Tibial artery (tissue), 4 donors: ENCODE measurements at regions not wholly inside any gene's neighbourhood (a gene's known extent, or its start where the extent isn't known, plus 50 kb on each side); places are given as distances from the start of the nearest gene placed in this dataset.

Source experiments
- DNase-seq, 2 donors: peaks; one replicate each; pipeline ENCODE4 v3.0.0-alpha.2; 2019
- H3K27ac ChIP-seq, 2 donors: fragments of 200-600 bp; sonication (generic) in 1 of 2; 1 replicate in 1 of 2; 2 replicates in 1 of 2; pipeline ENCODE4 v1.5.1; 2018 to 2019; ENCODE audit warnings: mild to moderate bottlenecking in 1 of 2
- H3K27me3 ChIP-seq, 2 donors: fragments of 200-600 bp; sonication (generic) in 1 of 2; one replicate each; pipeline versions ENCODE4 v1.5.1 to v1.6.0; 2016 to 2019
- H3K36me3 ChIP-seq, 3 donors: fragments of 200-600 bp; sonication (generic) in 2 of 3; one replicate each; pipeline ENCODE4 v1.5.1; 2016 to 2019; ENCODE audit warnings: mild to moderate bottlenecking in 2 of 3
- H3K4me1 ChIP-seq, 4 donors: fragments of 200-600 bp; sonication (generic) in 2 of 4; 1 replicate in 3 of 4; 2 replicates in 1 of 4; pipeline ENCODE4 v1.5.1; 2016 to 2019
- H3K4me3 ChIP-seq, 2 donors: fragments of 200-600 bp; sonication (generic) in 1 of 2; 1 replicate in 1 of 2; 2 replicates in 1 of 2; pipeline ENCODE4 v1.5.1; 2018 to 2019; ENCODE audit warnings: mild to moderate bottlenecking in 2 of 2
- H3K9me3 ChIP-seq, 3 donors: fragments of 200-600 bp; sonication (generic) in 1 of 3; one replicate each; pipeline ENCODE4 v1.5.1; 2016 to 2019
- intact Hi-C: fragments of 100-400 bp; cut with DNase I; formaldehyde crosslinking; loops from one replicate; pipeline ENCODE4 v1.15.0; 2023; ENCODE audit warnings: low total_unique reads
- TF ChIP-seq, protein P1 (sequence below), 2 experiments: fragments of 200-600 bp in 1 of 2; fragments of 450-650 bp in 1 of 2; IDR thresholded peaks; one replicate each; pipeline ENCODE4 v1.5.1; 2017 to 2019; ENCODE audit warnings: antibody characterized with exemption in 2 of 2, mild to moderate bottlenecking in 1 of 2, moderate library complexity in 1 of 2

DNA sequence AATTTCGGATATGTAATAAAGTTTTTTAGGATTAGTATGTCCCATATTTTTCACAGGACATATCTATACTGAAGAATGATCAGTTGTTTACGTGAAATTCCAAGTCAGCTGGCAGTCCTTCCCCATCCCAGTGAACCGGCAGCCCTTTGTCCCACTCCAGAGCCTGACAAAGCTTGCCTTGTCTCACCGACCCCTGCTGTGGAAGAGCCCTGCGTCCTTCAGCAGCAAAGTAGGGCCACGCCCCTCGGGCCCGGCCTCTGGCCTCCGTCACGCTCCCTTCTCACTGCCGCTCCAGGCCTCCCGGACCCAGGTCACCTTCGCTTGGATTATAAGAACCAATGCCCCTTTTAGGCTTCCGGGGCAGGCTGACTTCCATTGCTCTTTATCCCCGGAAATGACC is 89.8 kb upstream of the TGIF1 start:
- TF ChIP-seq, protein P1, sequence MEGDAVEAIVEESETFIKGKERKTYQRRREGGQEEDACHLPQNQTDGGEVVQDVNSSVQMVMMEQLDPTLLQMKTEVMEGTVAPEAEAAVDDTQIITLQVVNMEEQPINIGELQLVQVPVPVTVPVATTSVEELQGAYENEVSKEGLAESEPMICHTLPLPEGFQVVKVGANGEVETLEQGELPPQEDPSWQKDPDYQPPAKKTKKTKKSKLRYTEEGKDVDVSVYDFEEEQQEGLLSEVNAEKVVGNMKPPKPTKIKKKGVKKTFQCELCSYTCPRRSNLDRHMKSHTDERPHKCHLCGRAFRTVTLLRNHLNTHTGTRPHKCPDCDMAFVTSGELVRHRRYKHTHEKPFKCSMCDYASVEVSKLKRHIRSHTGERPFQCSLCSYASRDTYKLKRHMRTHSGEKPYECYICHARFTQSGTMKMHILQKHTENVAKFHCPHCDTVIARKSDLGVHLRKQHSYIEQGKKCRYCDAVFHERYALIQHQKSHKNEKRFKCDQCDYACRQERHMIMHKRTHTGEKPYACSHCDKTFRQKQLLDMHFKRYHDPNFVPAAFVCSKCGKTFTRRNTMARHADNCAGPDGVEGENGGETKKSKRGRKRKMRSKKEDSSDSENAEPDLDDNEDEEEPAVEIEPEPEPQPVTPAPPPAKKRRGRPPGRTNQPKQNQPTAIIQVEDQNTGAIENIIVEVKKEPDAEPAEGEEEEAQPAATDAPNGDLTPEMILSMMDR (IDR thresholded peaks at IDR 0.05) = no peak
- no peaks in the 10 kb centered on the region for H3K4me1 ChIP-seq
- no peaks in the 10 kb centered on the region for H3K27me3 ChIP-seq
- H3K9me3 ChIP-seq = no peaks in the 10 kb centered on the region
- intact Hi-C loops = no loop called here
- H3K27ac ChIP-seq = no peak overlapping the region
- no peak overlapping the region for H3K4me3 ChIP-seq
- no peaks in the 10 kb centered on the region for H3K36me3 ChIP-seq
- DNase-seq = no peak

DNA sequence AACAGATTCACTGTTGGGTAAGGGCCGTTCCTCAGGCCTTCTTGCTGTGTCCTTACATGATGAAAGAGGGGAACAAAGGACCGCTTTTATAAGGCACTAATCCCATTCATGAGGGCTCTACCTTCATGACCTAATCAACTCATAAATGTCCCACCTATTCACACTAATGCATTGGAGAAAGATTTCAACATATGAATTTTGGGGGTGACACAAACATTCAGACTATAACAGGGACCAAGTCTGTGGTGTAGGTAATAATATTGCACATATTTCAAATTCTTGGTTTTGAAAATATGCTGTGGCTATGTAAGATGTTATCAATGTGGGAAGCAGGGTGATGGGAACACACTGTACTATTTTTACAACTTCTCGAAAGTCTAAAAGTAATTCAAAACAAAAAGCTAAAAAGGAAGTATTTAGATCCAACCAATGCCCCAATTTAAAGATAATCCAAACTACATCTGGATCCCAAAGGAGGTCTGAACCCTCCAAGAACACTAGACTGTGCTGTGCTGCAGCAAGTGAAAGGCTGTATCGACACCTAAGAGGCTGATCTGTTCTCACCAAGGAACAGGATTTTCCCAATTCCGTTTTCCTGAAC is 82.4 kb upstream of the TGIF1 start:
- no peak for DNase-seq
- Histone ChIP-seq H3K27ac (no peak overlapping the region), H3K4me1 (peaks cover 0 to 12% (median 7%) of the 10 kb centered on the region in 4 donors), H3K27me3 (no peaks in the 10 kb centered on the region), H3K36me3 (no peaks in the 10 kb centered on the region), H3K9me3 (no peaks in the 10 kb centered on the region), H3K4me3 (no peak overlapping the region)
- TF ChIP-seq, protein P1 (IDR thresholded peaks at IDR 0.05) = no peak
- intact Hi-C loops = no loop called here

DNA sequence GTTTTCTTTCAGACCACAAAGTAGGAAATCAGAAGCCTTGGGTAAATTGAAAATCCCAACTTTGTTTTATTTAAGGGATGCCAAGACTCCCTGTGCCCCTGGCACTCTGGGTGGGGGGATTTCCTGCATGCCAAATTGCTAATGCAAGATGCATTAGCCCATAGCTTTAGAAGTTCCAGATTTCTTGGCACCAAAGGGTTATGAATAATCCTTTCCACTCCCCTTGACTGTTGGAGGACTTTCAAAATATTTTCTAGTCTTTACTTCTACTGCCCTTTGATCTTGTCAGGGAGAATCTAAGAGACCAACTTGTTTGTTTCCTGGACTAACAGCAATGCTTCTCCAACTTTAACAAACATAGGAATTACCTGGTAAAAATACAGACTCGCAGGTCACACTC is 81.8 kb upstream of the TGIF1 start:
- Histone ChIP-seq H3K36me3 (no peaks in the 10 kb centered on the region), H3K9me3 (no peaks in the 10 kb centered on the region), H3K27ac (no peak overlapping the region), H3K4me1 (peaks cover 0 to 12% (median 7%) of the 10 kb centered on the region in 4 donors), H3K4me3 (no peak overlapping the region), H3K27me3 (no peaks in the 10 kb centered on the region)
- no peak for DNase-seq
- intact Hi-C loops = no loop called here
- TF ChIP-seq, protein P1 (IDR thresholded peaks at IDR 0.05) = no peak

DNA sequence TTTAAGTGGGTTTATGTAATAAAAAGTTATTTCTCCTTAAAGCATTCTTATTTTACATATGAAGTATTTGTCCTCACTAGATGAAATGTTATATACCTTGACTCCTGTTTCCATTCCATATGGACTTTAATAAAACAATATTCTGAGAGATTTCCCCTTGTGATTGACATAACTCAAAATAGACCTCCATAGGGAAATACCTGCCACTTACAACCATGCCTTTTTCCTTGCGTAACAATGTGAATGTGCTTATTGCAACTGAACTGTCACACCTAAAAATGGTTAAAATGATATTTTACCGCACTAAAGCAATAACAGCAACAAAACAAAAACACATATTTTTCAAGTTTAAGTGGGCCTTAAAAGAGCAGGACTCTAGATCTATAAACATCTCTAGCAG is 70.3 kb upstream of the TGIF1 start:
- no peaks in the 10 kb centered on the region for H3K27me3 ChIP-seq
- no peak overlapping the region for H3K27ac ChIP-seq
- H3K4me3 ChIP-seq = no peak overlapping the region
- no peaks in the 10 kb centered on the region for H3K9me3 ChIP-seq
- H3K36me3 ChIP-seq = no peaks in the 10 kb centered on the region
- no peaks in the 10 kb centered on the region for H3K4me1 ChIP-seq
- TF ChIP-seq, protein P1 (IDR thresholded peaks at IDR 0.05) = no peak
- DNase-seq = no peak
- intact Hi-C loops = no loop called here

DNA sequence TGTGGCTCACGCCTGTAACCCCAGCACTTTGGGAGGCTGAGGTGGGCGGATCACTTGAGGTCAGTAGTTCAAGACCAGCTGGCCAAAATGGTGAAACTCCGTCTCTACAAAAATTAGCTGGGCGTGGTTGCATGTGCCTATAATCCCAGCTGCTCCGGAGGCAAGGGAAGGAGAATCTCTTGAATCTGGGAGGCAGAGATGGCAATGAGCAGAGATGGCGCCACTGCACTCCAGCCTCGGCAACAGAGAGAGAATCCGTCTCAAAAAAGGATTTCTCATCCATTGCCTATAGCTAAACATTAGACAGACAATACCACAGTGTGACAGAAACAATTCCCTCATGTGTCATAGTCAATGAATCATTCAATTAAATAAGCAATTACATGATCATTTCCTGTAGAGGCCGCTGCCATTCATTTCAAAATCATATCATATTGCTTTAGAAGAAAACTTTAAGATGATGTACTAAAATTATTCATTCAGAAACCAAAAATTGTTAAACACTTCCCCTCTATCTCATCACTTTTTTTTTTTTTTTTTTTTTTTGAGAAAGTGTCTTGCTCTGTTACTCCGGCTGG is 69.5 kb upstream of the TGIF1 start:
- Histone ChIP-seq H3K9me3 (no peaks in the 10 kb centered on the region), H3K4me3 (no peak overlapping the region), H3K27ac (no peak overlapping the region), H3K27me3 (no peaks in the 10 kb centered on the region), H3K36me3 (no peaks in the 10 kb centered on the region), H3K4me1 (no peaks in the 10 kb centered on the region)
- intact Hi-C loops = no loop called here
- TF ChIP-seq, protein P1 (IDR thresholded peaks at IDR 0.05) = no peak
- DNase-seq = peak in 1 of 2 donors; percentile 36
